GM10248 (cell line): ENCODE measurements at regions not wholly inside any gene's neighbourhood (a gene's known extent, or its start where the extent isn't known, plus 50 kb on each side); places are given as distances from the start of the nearest gene placed in this dataset.

ENCODE experiments used
- CTCF ChIA-PET: fragments of 300-600 bp; sonication (Branson Sonifier 250); formaldehyde crosslinking; extraction: SDS; loops from one replicate; lab custom pipeline; 2021; ENCODE audit warnings: antibody characterized with exemption; lab: Yijun Ruan, JAX
- POLR2A ChIA-PET: fragments of 350-650 bp; sonication (Branson Sonifier 250); formaldehyde crosslinking; extraction: SDS; loops from one replicate; lab custom pipeline; 2020; ENCODE audit warnings: antibody characterized with exemption; lab: Yijun Ruan, JAX
- DNase-seq: peaks from one replicate; pipeline ENCODE4 v3.0.0; 2012; ENCODE audit errors: extremely low spot score
- TF ChIP-seq, protein P1 (sequence below): IDR thresholded peaks from 2 replicates; pipeline ENCODE4 v1.5.1; 2012; ENCODE audit warnings: mild to moderate bottlenecking, low read depth; ENCODE audit errors: extremely low read depth, missing control alignments, control extremely low read depth

DNA sequence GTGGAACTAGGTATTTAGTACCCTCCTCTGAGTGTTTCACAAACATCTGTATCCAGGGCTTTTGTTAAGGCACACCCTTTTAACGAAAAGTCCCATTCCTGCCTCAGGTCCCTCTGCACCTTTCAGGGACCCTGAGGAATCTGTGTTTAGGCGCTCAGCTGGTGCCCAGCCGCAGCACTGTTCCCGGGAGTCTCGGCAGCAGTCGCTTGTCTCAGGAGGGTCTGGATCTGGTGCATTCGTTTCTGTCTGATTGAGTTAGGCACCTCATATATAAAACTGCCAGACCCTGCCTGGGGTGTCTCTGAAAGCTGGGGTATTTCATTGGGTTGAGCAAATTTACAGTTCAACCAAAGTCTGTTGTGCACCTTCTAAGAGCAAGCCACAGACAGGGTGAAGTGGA, 162.8 kb upstream of the TOPAZ1 start:
- TF ChIP-seq, protein P1, sequence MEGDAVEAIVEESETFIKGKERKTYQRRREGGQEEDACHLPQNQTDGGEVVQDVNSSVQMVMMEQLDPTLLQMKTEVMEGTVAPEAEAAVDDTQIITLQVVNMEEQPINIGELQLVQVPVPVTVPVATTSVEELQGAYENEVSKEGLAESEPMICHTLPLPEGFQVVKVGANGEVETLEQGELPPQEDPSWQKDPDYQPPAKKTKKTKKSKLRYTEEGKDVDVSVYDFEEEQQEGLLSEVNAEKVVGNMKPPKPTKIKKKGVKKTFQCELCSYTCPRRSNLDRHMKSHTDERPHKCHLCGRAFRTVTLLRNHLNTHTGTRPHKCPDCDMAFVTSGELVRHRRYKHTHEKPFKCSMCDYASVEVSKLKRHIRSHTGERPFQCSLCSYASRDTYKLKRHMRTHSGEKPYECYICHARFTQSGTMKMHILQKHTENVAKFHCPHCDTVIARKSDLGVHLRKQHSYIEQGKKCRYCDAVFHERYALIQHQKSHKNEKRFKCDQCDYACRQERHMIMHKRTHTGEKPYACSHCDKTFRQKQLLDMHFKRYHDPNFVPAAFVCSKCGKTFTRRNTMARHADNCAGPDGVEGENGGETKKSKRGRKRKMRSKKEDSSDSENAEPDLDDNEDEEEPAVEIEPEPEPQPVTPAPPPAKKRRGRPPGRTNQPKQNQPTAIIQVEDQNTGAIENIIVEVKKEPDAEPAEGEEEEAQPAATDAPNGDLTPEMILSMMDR, result no peak
- DNase-seq, result no peak
- ChIA-PET CTCF (interaction anchor here (1.7 kb wide), 1 partner anchor 199 kb away, joined by 4 read pairs; no protein-coding TSS in a partner anchor), POLR2A (no interaction called here)

DNA sequence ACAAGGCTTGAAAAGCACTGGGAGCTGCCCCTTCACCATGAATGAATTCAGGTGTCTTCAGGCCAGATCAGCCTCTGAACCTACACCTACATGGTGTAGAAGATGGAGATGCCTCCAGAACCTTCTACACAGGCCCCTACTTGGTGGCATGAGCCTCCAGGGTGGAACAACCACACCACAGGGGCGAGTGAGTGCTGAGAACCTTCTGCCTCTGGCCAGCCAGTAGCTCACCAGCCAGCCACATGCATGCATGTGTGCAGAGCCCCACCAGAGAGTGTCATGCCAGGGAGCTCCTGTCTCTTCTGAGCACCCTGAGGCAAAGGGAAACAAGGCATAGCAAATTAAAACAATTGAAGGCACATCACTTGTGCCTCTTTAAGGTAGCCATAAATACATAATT, 161.8 kb upstream of the TOPAZ1 start:
- ChIA-PET POLR2A (no interaction called here), CTCF (interaction anchor here (1.2 to 1.7 kb wide), 2 partner anchors 11 to 200 kb away, joined by 3 to 4 read pairs; no protein-coding TSS in a partner anchor)
- no peak for DNase-seq
- TF ChIP-seq, protein P1, result no peak

DNA sequence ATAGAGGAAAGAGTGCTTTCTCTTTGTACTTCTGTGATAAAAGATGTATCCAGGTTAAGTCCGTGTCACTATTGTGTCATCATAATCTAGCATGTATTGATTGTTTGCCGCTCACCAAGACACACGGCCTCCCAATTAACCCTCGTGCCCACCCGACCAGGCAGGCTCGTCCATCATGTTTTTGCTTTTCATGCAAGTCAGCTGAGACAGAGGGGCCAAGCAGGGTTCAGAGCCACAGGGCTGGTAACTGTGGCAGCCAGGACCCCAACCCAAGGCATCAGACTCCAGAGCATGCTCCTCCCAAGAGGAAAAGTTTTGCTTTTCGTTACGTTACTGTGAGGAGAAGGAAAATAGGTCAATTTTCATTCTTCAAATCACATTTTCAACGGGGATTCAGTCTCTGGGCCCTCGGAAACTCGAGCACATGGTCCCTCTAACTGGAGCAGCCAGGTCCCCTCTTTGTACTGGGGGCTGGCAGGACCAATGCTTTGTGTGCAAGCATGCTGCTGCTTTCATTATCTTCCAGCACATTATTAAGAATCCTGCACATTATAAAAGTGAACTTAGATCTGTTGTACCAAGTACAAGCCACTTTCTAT, 161.1 kb upstream of the TOPAZ1 start:
- POLR2A ChIA-PET, result no interaction called here
- TF ChIP-seq, protein P1, result no peak
- CTCF ChIA-PET, result interaction anchor here (1.2 kb wide), 1 partner anchor 11 kb away, joined by 3 read pairs; no protein-coding TSS in a partner anchor
- no peak for DNase-seq

DNA sequence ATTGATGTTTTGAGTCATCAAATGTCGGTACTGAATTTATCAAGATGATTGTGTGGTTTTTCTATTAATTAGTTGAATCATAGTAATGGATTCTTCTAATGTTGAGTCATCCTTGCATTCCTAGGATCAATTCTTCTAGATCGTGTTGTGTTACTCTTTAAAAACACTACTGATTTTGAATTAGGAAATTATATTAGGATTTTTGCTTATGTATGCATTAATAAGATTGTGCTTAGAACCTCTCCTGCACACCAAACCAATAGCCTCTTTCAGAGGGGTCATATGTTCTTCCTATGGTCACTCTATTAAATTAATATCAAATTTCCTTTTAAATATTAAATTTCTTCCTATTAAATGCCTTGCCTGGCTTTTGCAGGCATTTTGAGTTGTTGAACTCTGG, 151.7 kb upstream of the TOPAZ1 start:
- ChIA-PET CTCF (no interaction called here), POLR2A (no interaction called here)
- DNase-seq, result no peak
- TF ChIP-seq, protein P1, result no peak

DNA sequence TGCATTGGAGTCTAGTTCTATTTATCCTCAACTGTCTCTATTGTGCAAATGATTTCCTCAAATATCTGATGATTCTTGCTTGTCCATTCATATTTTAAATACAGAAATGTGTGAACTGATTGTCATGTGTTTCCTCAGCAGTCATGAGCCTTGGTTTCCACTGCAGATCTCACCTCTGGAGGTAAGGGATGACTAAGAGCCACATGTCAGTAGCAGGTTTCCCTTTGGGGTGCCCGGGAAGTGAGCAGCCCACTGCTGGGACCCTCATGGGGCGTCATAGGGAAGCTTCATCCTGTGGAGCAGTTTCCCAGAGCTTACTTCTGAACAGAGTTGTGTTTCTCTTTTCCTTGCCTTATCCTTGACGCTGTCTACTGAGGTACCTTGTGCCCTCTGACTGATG, 149.2 kb upstream of the TOPAZ1 start:
- POLR2A ChIA-PET, result no interaction called here
- TF ChIP-seq, protein P1, result no peak
- CTCF ChIA-PET, result no interaction called here
- DNase-seq, result no peak

DNA sequence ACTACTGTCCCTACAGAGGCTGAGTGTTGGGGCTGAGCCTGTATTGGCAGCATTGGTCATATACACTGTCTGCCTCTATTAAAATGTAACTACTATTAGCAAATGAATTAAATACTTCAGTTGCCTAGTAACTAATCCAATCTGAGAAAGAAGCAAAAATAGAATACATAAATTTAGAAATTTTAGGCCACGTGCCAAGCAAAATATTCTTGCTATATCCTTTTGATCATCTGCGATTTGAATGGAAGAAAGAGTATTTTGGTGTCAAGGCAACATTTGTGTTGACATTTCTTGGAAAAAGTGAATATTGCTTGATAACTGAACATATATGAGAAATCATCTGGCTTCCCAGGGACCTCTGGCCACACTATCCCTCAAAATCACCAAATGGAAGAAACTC, 148.2 kb upstream of the TOPAZ1 start:
- no peak for DNase-seq
- POLR2A ChIA-PET, result no interaction called here
- CTCF ChIA-PET, result no interaction called here
- TF ChIP-seq, protein P1, result no peak
